ENCODE measurements at regions not wholly inside any gene's neighbourhood (a gene's known extent, or its start where the extent isn't known, plus 50 kb on each side); places are given as distances from the start of the nearest gene placed in this dataset.

GRCh38 chr6:152916035-152916434, 66.8 kb downstream of the FBXO5 start:
- no peak overlapping the region for H3K27ac ChIP-seq (ENCODE audit: low read depth, low read length, poor library complexity, severe bottlenecking)
- no peaks in the 10 kb centered on the region for H4K20me1 ChIP-seq (ENCODE audit: insufficient read depth, low read length)
- no peaks in the 10 kb centered on the region for H3K79me2 ChIP-seq (ENCODE audit: insufficient read depth, low read length)
- H3K36me3 ChIP-seq (ENCODE audit: insufficient read depth, low read length) = no peaks in the 10 kb centered on the region
- no peak overlapping the region for H3K4me2 ChIP-seq (ENCODE audit: low read length)
- H2AFZ ChIP-seq (ENCODE audit: low read length) = no peak overlapping the region
- no peaks in the 10 kb centered on the region for H3F3A ChIP-seq (ENCODE audit: insufficient read depth, low read length)
- no peaks in the 10 kb centered on the region for H3K4me1 ChIP-seq (ENCODE audit: insufficient read depth, low read length, severe bottlenecking)
- no peaks in the 10 kb centered on the region for H3K9me3 ChIP-seq (ENCODE audit: low read length)
- no peaks in the 10 kb centered on the region; the same call in 1 of the 2 replicates for H3K27me3 ChIP-seq (ENCODE audit: insufficient read depth, low read length)
- TF ChIP-seq EZH2 (IDR thresholded peaks at IDR 0.05; ENCODE audit: borderline replicate concordance, low read length) = no peak
- TF ChIP-seq CTCF (IDR thresholded peaks at IDR 0.05; ENCODE audit: low read length) = no peak
- no peak overlapping the region for H3K9ac ChIP-seq (ENCODE audit: low read length)
- H3K9me2 ChIP-seq (ENCODE audit: low read depth, low read length) = no peaks in the 10 kb centered on the region
- no peak overlapping the region for H3K4me3 ChIP-seq (ENCODE audit: low read depth, low read length, poor library complexity, severe bottlenecking)

GRCh38 chr6:152918991-152919390, 63.9 kb downstream of the FBXO5 start:
- Histone ChIP-seq H3K9me3 (ENCODE audit: low read length) (no peaks in the 10 kb centered on the region), H3K9me2 (ENCODE audit: low read depth, low read length) (no peaks in the 10 kb centered on the region), H2AFZ (ENCODE audit: low read length) (no peak overlapping the region), H3K4me1 (ENCODE audit: insufficient read depth, low read length, severe bottlenecking) (no peaks in the 10 kb centered on the region), H3K27me3 (ENCODE audit: insufficient read depth, low read length) (no peaks in the 10 kb centered on the region; the same call in 1 of the 2 replicates), H3K9ac (ENCODE audit: low read length) (no peak overlapping the region), H3K79me2 (ENCODE audit: insufficient read depth, low read length) (no peaks in the 10 kb centered on the region), H3K4me2 (ENCODE audit: low read length) (no peak overlapping the region), H3K27ac (ENCODE audit: low read depth, low read length, poor library complexity, severe bottlenecking) (no peak overlapping the region), H3K36me3 (ENCODE audit: insufficient read depth, low read length) (no peaks in the 10 kb centered on the region), H3K4me3 (ENCODE audit: low read depth, low read length, poor library complexity, severe bottlenecking) (no peak overlapping the region), H3F3A (ENCODE audit: insufficient read depth, low read length) (no peaks in the 10 kb centered on the region), H4K20me1 (ENCODE audit: insufficient read depth, low read length) (no peaks in the 10 kb centered on the region)
- TF ChIP-seq CTCF (IDR thresholded peaks at IDR 0.05; ENCODE audit: low read length) = no peak
- no peak for TF ChIP-seq EZH2 (IDR thresholded peaks at IDR 0.05; ENCODE audit: borderline replicate concordance, low read length)

GRCh38 chr6:152920016-152920415, 62.8 kb downstream of the FBXO5 start:
- no peaks in the 10 kb centered on the region for H3K36me3 ChIP-seq (ENCODE audit: insufficient read depth, low read length)
- H3K9me2 ChIP-seq (ENCODE audit: low read depth, low read length) = no peaks in the 10 kb centered on the region
- no peaks in the 10 kb centered on the region for H3K9me3 ChIP-seq (ENCODE audit: low read length)
- H3K79me2 ChIP-seq (ENCODE audit: insufficient read depth, low read length) = no peaks in the 10 kb centered on the region
- H3F3A ChIP-seq (ENCODE audit: insufficient read depth, low read length) = no peaks in the 10 kb centered on the region
- H3K4me3 ChIP-seq (ENCODE audit: low read depth, low read length, poor library complexity, severe bottlenecking) = no peak overlapping the region
- no peaks in the 10 kb centered on the region for H4K20me1 ChIP-seq (ENCODE audit: insufficient read depth, low read length)
- no peaks in the 10 kb centered on the region for H3K27me3 ChIP-seq (ENCODE audit: insufficient read depth, low read length)
- H3K27ac ChIP-seq (ENCODE audit: low read depth, low read length, poor library complexity, severe bottlenecking) = no peak overlapping the region
- H3K9ac ChIP-seq (ENCODE audit: low read length) = no peak overlapping the region
- TF ChIP-seq CTCF (IDR thresholded peaks at IDR 0.05; ENCODE audit: low read length) (no peak), EZH2 (IDR thresholded peaks at IDR 0.05; ENCODE audit: borderline replicate concordance, low read length) (no peak)
- no peaks in the 10 kb centered on the region for H3K4me1 ChIP-seq (ENCODE audit: insufficient read depth, low read length, severe bottlenecking)
- H3K4me2 ChIP-seq (ENCODE audit: low read length) = no peak overlapping the region
- no peak overlapping the region for H2AFZ ChIP-seq (ENCODE audit: low read length)
